ENCODE measurements at regions not wholly inside any gene's neighbourhood (a gene's known extent, or its start where the extent isn't known, plus 50 kb on each side); places are given as distances from the start of the nearest gene placed in this dataset.

- H3K4me3 ChIP-seq (ENCODE audit: low read depth, low read length, poor library complexity, severe bottlenecking), result no peak overlapping the region
- TF ChIP-seq EZH2phosphoT487 (IDR thresholded peaks at IDR 0.05; ENCODE audit: borderline replicate concordance, low read depth, low read length), result no peak
- TF ChIP-seq CTCF (conservative IDR thresholded peaks at IDR 0.05; ENCODE audit: low read length), result no peak
- H3K9me2 ChIP-seq (ENCODE audit: insufficient read depth, low read length), result 0 out of 2 replicates have a peak, but pooled peaks cover 7% of the 10 kb centered on the region
- ChIA-PET POLR2A (interaction anchor here (0.7 to 2.3 kb wide), 4 partner anchors 8 to 136 kb away, joined by 3 to 9 read pairs (median 3); no protein-coding TSS in a partner anchor), CTCF (ENCODE audit: unreplicated experiment) (no interaction called here)
- no peaks in the 10 kb centered on the region for H3K9me3 ChIP-seq (ENCODE audit: low read length)
- H3K4me2 ChIP-seq (ENCODE audit: low read length), result no peak overlapping the region
- H4K20me1 ChIP-seq (ENCODE audit: insufficient read depth, low read length), result no peaks in the 10 kb centered on the region
- no peaks in the 10 kb centered on the region for H3K36me3 ChIP-seq (ENCODE audit: insufficient read depth, low read length)
- BruUV-seq (replicated peaks), result no TSS peak
- DNase-seq (ENCODE audit: low spot score), result no peak
- peaks cover 4% of the 10 kb centered on the region for H3K4me1 ChIP-seq (ENCODE audit: insufficient read depth, low read length, poor library complexity, severe bottlenecking)
- H2AFZ ChIP-seq (ENCODE audit: low read length), result no peak overlapping the region
- H3K79me2 ChIP-seq (ENCODE audit: insufficient read depth, low read depth, low read length), result no peaks in the 10 kb centered on the region
- intact Hi-C loops (cut with micrococcal nuclease; ENCODE audit: unreplicated experiment), result no loop called here
- H3K27ac ChIP-seq (ENCODE audit: low read depth, low read length, poor library complexity, severe bottlenecking), result no peak overlapping the region
These were observed 173.1 kb upstream of the NYAP2 start for GRCh38 chr2:225226441-225226840.

- H3K9me2 ChIP-seq (ENCODE audit: insufficient read depth, low read length), result 0 out of 2 replicates have a peak, but pooled peaks cover 7% of the 10 kb centered on the region
- no peaks in the 10 kb centered on the region for H3K36me3 ChIP-seq (ENCODE audit: insufficient read depth, low read length)
- no peak overlapping the region for H3K27ac ChIP-seq (ENCODE audit: low read depth, low read length, poor library complexity, severe bottlenecking)
- no peak overlapping the region for H3K4me3 ChIP-seq (ENCODE audit: low read depth, low read length, poor library complexity, severe bottlenecking)
- no peaks in the 10 kb centered on the region for H3K79me2 ChIP-seq (ENCODE audit: insufficient read depth, low read depth, low read length)
- POLR2A ChIA-PET, result interaction anchor here (0.7 to 2.0 kb wide), 4 partner anchors 11 to 1813 kb away, joined by 3 to 11 read pairs (median 6); no protein-coding TSS in a partner anchor
- no peaks in the 10 kb centered on the region for H3K9me3 ChIP-seq (ENCODE audit: low read length)
- no peaks in the 10 kb centered on the region for H3K4me1 ChIP-seq (ENCODE audit: insufficient read depth, low read length, poor library complexity, severe bottlenecking)
- no peak for DNase-seq (ENCODE audit: low spot score)
- no TSS peak for BruUV-seq (replicated peaks)
- TF ChIP-seq EZH2phosphoT487 (IDR thresholded peaks at IDR 0.05; ENCODE audit: borderline replicate concordance, low read depth, low read length) (no peak), CTCF (conservative IDR thresholded peaks at IDR 0.05; ENCODE audit: low read length) (no peak)
- H3K4me2 ChIP-seq (ENCODE audit: low read length), result no peak overlapping the region
- no peak overlapping the region for H2AFZ ChIP-seq (ENCODE audit: low read length)
- CTCF ChIA-PET (ENCODE audit: unreplicated experiment), result interaction anchor here (0.7 to 1.0 kb wide), 2 partner anchors 11 to 30 kb away, joined by 3 read pairs; no protein-coding TSS in a partner anchor
- no peaks in the 10 kb centered on the region for H4K20me1 ChIP-seq (ENCODE audit: insufficient read depth, low read length)
- intact Hi-C loops (cut with micrococcal nuclease; ENCODE audit: unreplicated experiment), result no loop called here
These were observed 176.2 kb upstream of the NYAP2 start for GRCh38 chr2:225223301-225223700.

GRCh38 chr2:225207471-225207870 is 165.2 kb upstream of the DOCK10 start:
- Histone ChIP-seq H3K27ac (ENCODE audit: low read depth, low read length, poor library complexity, severe bottlenecking) (no peak overlapping the region), H3K9me2 (ENCODE audit: insufficient read depth, low read length) (no peaks in the 10 kb centered on the region), H4K20me1 (ENCODE audit: insufficient read depth, low read length) (no peaks in the 10 kb centered on the region), H3K36me3 (ENCODE audit: insufficient read depth, low read length) (no peaks in the 10 kb centered on the region), H3K9me3 (ENCODE audit: low read length) (0 out of 2 replicates have a peak, but pooled peaks cover 4% of the 10 kb centered on the region), H2AFZ (ENCODE audit: low read length) (no peak overlapping the region), H3K4me1 (ENCODE audit: insufficient read depth, low read length, poor library complexity, severe bottlenecking) (no peaks in the 10 kb centered on the region), H3K79me2 (ENCODE audit: insufficient read depth, low read depth, low read length) (no peaks in the 10 kb centered on the region), H3K4me3 (ENCODE audit: low read depth, low read length, poor library complexity, severe bottlenecking) (no peak overlapping the region), H3K4me2 (ENCODE audit: low read length) (no peak overlapping the region)
- ChIA-PET CTCF (ENCODE audit: unreplicated experiment) (no interaction called here), POLR2A (interaction anchor here (0.6 to 1.1 kb wide), 4 partner anchors 13 to 209 kb away, joined by 3 to 7 read pairs (median 4); no protein-coding TSS in a partner anchor)
- intact Hi-C loops (cut with micrococcal nuclease; ENCODE audit: unreplicated experiment), result no loop called here
- BruUV-seq (replicated peaks), result no TSS peak
- no peak for DNase-seq (ENCODE audit: low spot score)
- TF ChIP-seq EZH2phosphoT487 (IDR thresholded peaks at IDR 0.05; ENCODE audit: borderline replicate concordance, low read depth, low read length), result no peak
- TF ChIP-seq CTCF (conservative IDR thresholded peaks at IDR 0.05; ENCODE audit: low read length), result no peak

All from OCI-LY7 (cell line).